ENCODE measurements at regions not wholly inside any gene's neighbourhood (a gene's known extent, or its start where the extent isn't known, plus 50 kb on each side); places are given as distances from the start of the nearest gene placed in this dataset.

DNA sequence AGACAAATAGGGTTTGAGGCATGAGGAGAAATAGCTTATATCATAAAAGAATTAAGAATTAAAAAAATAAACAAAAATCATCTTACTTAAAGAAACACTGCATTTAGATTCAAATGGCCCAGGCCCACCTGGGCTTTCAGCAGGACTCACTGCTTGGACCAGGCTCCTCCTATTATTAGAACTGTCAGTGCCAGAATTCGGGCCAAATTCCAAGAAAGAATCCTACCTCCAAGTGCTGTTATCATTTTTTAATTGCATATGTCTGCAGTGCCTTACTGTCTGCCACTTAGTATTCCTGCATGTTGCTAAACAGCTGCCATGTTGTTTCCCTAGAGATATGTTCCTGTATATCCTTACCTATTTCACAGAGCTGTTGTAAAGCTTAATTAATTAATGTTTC lies 112.0 kb downstream of the BARHL2 start:
- DNase-seq: no peak
- Histone ChIP-seq H3K4me1 (ENCODE audit: control insufficient read depth in 1 of 2, insufficient read depth in 2 of 2, low read length in 2 of 2) (no peaks in the 10 kb centered on the region), H3K27ac (ENCODE audit: low read depth in 1 of 2, low read length in 2 of 2) (no peak overlapping the region), H3K4me3 (ENCODE audit: low read length in 2 of 2) (no peak overlapping the region), H3K9me3 (ENCODE audit: control insufficient read depth, low read length) (no peaks in the 10 kb centered on the region), H3K27me3 (ENCODE audit: control insufficient read depth in 1 of 2, insufficient read depth in 2 of 2, low read length in 1 of 2) (no peaks in the 10 kb centered on the region), H3K36me3 (ENCODE audit: control insufficient read depth in 1 of 2, insufficient read depth in 2 of 2, low read length in 1 of 2) (no peaks in the 10 kb centered on the region)
- WGBS, 2 donors: 64 to 71% methylated on average over 1 of the region's 1 CpG
- no peak for ATAC-seq (ENCODE audit: low FRiP score)
- intact Hi-C loops (cut with DNase I): no loop called here

DNA sequence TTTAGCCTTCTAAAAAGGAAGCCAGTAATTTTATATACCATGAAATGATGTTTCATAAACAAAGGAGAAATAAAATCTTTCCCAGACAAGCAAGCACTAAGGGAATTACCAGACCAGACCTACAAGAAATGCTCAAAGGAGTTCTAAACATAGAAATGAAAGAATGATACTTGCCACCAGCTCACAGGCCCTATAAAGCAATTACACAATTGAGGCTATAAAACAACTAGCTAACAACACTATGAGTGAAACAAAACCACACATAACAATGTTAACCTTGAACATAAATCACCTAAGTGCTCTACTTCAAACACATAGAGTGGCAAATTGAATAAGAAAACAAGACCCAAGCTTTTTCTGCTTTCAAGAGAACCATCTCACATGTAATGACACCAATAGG lies 123.8 kb downstream of the BARHL2 start:
- Histone ChIP-seq H3K4me1 (ENCODE audit: control insufficient read depth in 1 of 2, insufficient read depth in 2 of 2, low read length in 2 of 2) (no peaks in the 10 kb centered on the region), H3K27ac (ENCODE audit: low read depth in 1 of 2, low read length in 2 of 2) (no peak overlapping the region)
- no peak for ATAC-seq (ENCODE audit: low FRiP score)

DNA sequence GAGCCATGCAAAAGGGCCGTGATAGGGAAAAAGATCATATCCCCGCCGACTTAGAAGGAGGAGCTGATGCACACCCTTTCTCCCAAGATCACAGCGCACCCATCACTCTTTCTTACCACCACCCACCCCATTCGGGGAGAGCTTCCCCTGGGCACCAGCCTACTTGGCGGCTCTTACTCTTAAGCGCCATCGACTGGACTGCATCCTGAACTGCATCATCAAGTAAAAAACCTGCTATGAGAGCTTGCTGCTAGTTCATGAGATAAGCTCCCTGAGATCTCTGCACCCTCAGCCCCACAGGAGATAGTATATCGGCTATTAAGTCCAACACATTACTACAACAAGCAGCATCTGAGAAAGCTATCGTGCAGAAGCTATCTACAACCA lies 125.1 kb downstream of the BARHL2 start:
- WGBS, 2 donors: 57 to 61% methylated on average over 10 of the region's 10 CpGs
- Histone ChIP-seq H3K27me3 (ENCODE audit: control insufficient read depth in 1 of 2, insufficient read depth in 2 of 2, low read length in 1 of 2) (no peaks in the 10 kb centered on the region), H3K4me1 (ENCODE audit: control insufficient read depth in 1 of 2, insufficient read depth in 2 of 2, low read length in 2 of 2) (no peaks in the 10 kb centered on the region), H3K27ac (ENCODE audit: low read depth in 1 of 2, low read length in 2 of 2) (no peak overlapping the region), H3K36me3 (ENCODE audit: control insufficient read depth in 1 of 2, insufficient read depth in 2 of 2, low read length in 1 of 2) (no peaks in the 10 kb centered on the region), H3K4me3 (ENCODE audit: low read length in 2 of 2) (no peak overlapping the region), H3K9me3 (ENCODE audit: control insufficient read depth, low read length) (peaks cover 8% of the 10 kb centered on the region)
- no peak for DNase-seq
- intact Hi-C loops (cut with DNase I): no loop called here
- no peak for ATAC-seq (ENCODE audit: low FRiP score)

More for the DNA sequence above, 123.8 kb downstream of the BARHL2 start:
- Histone ChIP-seq H3K36me3 (ENCODE audit: control insufficient read depth in 1 of 2, insufficient read depth in 2 of 2, low read length in 1 of 2) (no peaks in the 10 kb centered on the region), H3K27me3 (ENCODE audit: control insufficient read depth in 1 of 2, insufficient read depth in 2 of 2, low read length in 1 of 2) (no peaks in the 10 kb centered on the region), H3K4me3 (ENCODE audit: low read length in 2 of 2) (no peak overlapping the region), H3K9me3 (ENCODE audit: control insufficient read depth, low read length) (peaks cover 11% of the 10 kb centered on the region)
- DNase-seq: no peak
- intact Hi-C loops (cut with DNase I): no loop called here

DNA sequence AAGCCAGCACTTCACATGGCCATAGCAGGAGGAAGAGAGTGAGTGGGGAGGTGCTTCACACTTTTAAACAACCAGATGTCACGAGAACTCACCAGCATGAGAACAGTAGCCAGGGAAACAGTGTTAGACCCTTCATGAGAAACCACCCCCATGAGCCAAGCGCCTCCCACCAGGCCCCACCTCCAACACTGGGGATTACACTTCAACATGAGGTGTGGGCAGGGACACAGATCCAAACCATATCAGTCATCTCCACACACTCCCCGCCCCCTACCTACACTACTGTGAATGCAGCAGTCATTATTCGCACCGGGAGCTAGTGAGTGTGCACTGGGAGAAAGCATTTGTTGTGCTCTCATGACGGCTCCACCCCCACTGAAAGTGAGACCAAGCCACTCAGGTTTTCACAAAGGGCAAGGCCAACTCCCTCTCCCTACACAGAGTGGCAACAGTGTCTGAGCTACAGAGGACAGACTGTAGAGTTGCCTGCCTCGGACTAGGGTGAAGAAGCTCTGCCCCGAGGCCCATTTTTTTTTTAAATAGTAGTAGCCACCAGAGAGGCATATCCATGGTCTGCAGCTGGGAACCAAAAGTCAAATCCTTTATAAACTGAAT lies 125.6 kb downstream of the BARHL2 start:
- 57 to 62% methylated on average over 8 of the region's 8 CpGs for WGBS, 2 donors
- H3K27me3 ChIP-seq (ENCODE audit: control insufficient read depth in 1 of 2, insufficient read depth in 2 of 2, low read length in 1 of 2): no peaks in the 10 kb centered on the region
- no peak for ATAC-seq (ENCODE audit: low FRiP score)
- peaks cover 8% of the 10 kb centered on the region for H3K9me3 ChIP-seq (ENCODE audit: control insufficient read depth, low read length)
- no peaks in the 10 kb centered on the region for H3K4me1 ChIP-seq (ENCODE audit: control insufficient read depth in 1 of 2, insufficient read depth in 2 of 2, low read length in 2 of 2)
- intact Hi-C loops (cut with DNase I): no loop called here
- no peak for DNase-seq
- H3K27ac ChIP-seq (ENCODE audit: low read depth in 1 of 2, low read length in 2 of 2): no peak overlapping the region
- H3K4me3 ChIP-seq (ENCODE audit: low read length in 2 of 2): no peak overlapping the region
- no peaks in the 10 kb centered on the region for H3K36me3 ChIP-seq (ENCODE audit: control insufficient read depth in 1 of 2, insufficient read depth in 2 of 2, low read length in 1 of 2)

DNA sequence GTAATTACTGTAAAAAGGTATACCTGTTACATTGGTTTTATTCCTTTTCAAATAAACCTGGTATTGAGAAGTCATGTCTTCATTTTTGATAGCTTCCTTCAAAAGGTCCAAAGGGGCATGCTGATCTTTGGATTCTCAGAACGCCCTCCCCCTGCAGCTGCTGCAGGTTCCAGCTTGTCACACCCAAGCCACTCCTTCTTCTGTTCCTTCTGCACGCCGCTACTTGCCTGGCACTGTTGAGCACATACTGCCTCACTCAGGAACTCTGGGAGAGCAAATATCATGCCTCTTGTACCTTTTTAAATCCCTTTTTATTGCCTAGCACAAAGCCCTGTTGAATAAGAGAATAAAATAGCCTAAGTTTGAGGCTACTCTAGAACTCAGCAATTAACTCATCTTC lies 136.9 kb downstream of the BARHL2 start:
- no peaks in the 10 kb centered on the region for H3K27me3 ChIP-seq (ENCODE audit: control insufficient read depth in 1 of 2, insufficient read depth in 2 of 2, low read length in 1 of 2)
- 52 to 67% methylated on average over 3 of the region's 3 CpGs for WGBS, 2 donors
- H3K4me1 ChIP-seq (ENCODE audit: control insufficient read depth in 1 of 2, insufficient read depth in 2 of 2, low read length in 2 of 2): peaks cover 3 to 6% of the 10 kb centered on the region in 2 donors
- DNase-seq (no peak), ATAC-seq (ENCODE audit: low FRiP score) (no peak)
- H3K9me3 ChIP-seq (ENCODE audit: control insufficient read depth, low read length): no peaks in the 10 kb centered on the region
- intact Hi-C loops (cut with DNase I): no loop called here
- no peak overlapping the region for H3K27ac ChIP-seq (ENCODE audit: low read depth in 1 of 2, low read length in 2 of 2)
- H3K36me3 ChIP-seq (ENCODE audit: control insufficient read depth in 1 of 2, insufficient read depth in 2 of 2, low read length in 1 of 2): no peaks in the 10 kb centered on the region
- no peak overlapping the region for H3K4me3 ChIP-seq (ENCODE audit: low read length in 2 of 2)

DNA sequence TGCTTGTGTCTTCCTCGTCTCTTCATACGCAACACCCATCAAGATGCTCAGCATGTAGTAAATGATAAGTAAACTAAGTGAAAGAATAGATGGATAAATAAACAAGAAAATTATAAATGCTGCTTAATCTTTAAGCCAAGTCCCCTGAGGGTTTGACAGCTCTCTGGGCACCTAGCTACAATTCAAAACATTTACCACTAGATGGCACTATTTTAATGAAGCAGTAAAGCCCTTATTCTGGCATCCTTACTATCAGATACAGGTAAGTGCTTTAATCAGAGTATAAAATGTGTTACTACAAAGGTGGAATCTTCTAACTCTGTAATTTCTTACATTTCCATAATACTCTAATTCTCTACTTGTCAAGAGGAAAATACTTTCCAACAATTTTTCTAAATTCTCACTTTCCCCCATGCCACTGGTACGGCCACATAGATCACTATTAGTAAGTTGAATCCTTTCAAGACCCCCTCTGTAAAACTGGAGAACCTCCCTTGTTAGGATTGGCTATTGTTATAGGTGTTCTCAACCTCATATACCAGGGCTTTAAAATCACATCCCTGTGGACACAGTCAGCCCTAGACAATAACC lies 137.8 kb downstream of the BARHL2 start:
- Histone ChIP-seq H3K27me3 (ENCODE audit: control insufficient read depth in 1 of 2, insufficient read depth in 2 of 2, low read length in 1 of 2) (no peaks in the 10 kb centered on the region), H3K27ac (ENCODE audit: low read depth in 1 of 2, low read length in 2 of 2) (no peak overlapping the region), H3K4me1 (ENCODE audit: control insufficient read depth in 1 of 2, insufficient read depth in 2 of 2, low read length in 2 of 2) (peaks cover 3 to 6% of the 10 kb centered on the region in 2 donors), H3K9me3 (ENCODE audit: control insufficient read depth, low read length) (no peaks in the 10 kb centered on the region), H3K36me3 (ENCODE audit: control insufficient read depth in 1 of 2, insufficient read depth in 2 of 2, low read length in 1 of 2) (no peaks in the 10 kb centered on the region), H3K4me3 (ENCODE audit: low read length in 2 of 2) (no peak overlapping the region)
- intact Hi-C loops (cut with DNase I): loop anchor here in 1 of 2 donors (10.0 kb wide), 1 partner anchor 445 kb away; no protein-coding TSS in a partner anchor
- 72 to 75% methylated on average over 3 of the region's 3 CpGs for WGBS, 2 donors
- no peak for ATAC-seq (ENCODE audit: low FRiP score)
- no peak for DNase-seq

DNA sequence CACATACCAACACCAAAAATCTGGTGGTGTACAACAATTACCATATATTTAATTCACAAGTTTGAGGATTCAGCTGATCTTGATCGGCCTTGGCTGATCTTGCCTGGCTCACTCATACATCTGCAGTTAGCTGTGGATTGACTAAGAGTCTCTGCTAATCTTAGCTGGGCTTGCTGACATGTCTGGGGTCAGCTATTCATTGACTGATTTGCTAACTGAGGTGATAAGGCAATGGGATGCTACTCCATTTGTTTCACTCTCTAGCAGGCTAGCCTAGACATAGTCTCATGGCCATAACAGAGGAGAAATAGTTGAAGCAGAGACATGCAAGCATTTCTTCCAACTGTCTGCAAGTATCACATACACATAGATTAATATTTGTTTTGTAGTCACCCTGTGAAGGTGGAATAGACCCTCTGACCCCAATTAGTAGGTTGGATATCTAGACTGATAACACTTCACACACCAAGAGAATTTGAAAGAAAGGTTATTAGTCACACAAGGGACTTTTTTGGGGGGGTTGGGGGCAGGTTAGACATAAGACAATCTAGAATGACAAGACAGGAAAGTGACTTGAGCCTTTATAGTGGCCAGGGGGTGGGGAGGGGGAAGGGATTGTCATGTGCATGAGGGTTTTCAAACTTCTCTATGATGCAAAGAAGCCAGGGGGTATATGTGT lies 142.3 kb downstream of the BARHL2 start:
- DNase-seq (no peak), ATAC-seq (ENCODE audit: low FRiP score) (no peak)
- intact Hi-C loops (cut with DNase I): loop anchor here in 1 of 2 donors (10.0 kb wide), 1 partner anchor 440 kb away; no protein-coding TSS in a partner anchor
- Histone ChIP-seq H3K36me3 (ENCODE audit: control insufficient read depth in 1 of 2, insufficient read depth in 2 of 2, low read length in 1 of 2) (no peaks in the 10 kb centered on the region), H3K27me3 (ENCODE audit: control insufficient read depth in 1 of 2, insufficient read depth in 2 of 2, low read length in 1 of 2) (no peaks in the 10 kb centered on the region), H3K4me1 (ENCODE audit: control insufficient read depth in 1 of 2, insufficient read depth in 2 of 2, low read length in 2 of 2) (peaks cover 3 to 6% of the 10 kb centered on the region in 2 donors), H3K27ac (ENCODE audit: low read depth in 1 of 2, low read length in 2 of 2) (no peak overlapping the region), H3K4me3 (ENCODE audit: low read length in 2 of 2) (no peak overlapping the region), H3K9me3 (ENCODE audit: control insufficient read depth, low read length) (no peaks in the 10 kb centered on the region)
- 94 to 95% methylated on average over 1 of the region's 1 CpG for WGBS, 2 donors

DNA sequence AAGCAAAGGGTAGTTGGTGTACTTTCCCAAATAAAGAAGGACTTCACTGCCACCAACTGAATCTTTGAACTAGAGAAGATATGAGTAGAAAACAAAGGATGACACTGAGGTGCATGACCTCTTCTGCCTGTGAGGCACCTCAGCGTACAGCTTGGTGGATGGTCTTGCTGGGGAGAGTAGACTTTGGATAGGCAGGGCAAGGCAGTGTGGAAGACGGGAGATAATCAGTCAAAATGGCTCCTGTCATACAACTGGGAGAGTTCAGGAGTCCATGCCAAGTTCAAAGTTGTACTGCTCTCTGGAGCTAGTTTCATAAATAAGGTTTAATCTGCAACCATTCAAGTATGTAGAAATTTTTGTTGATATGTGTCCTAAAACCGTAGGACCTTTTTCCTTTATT lies 143.4 kb downstream of the BARHL2 start:
- ATAC-seq (ENCODE audit: low FRiP score) (no peak), DNase-seq (no peak)
- Histone ChIP-seq H3K4me3 (ENCODE audit: low read length in 2 of 2) (no peak overlapping the region), H3K4me1 (ENCODE audit: control insufficient read depth in 1 of 2, insufficient read depth in 2 of 2, low read length in 2 of 2) (peaks cover 2 to 5% of the 10 kb centered on the region in 2 donors), H3K36me3 (ENCODE audit: control insufficient read depth in 1 of 2, insufficient read depth in 2 of 2, low read length in 1 of 2) (no peaks in the 10 kb centered on the region), H3K27ac (ENCODE audit: low read depth in 1 of 2, low read length in 2 of 2) (no peak overlapping the region), H3K27me3 (ENCODE audit: control insufficient read depth in 1 of 2, insufficient read depth in 2 of 2, low read length in 1 of 2) (no peaks in the 10 kb centered on the region), H3K9me3 (ENCODE audit: control insufficient read depth, low read length) (no peaks in the 10 kb centered on the region)
- intact Hi-C loops (cut with DNase I): loop anchor here in 1 of 2 donors (10.0 kb wide), 1 partner anchor 439 kb away; no protein-coding TSS in a partner anchor
- 54 to 59% methylated on average over 3 of the region's 3 CpGs for WGBS, 2 donors

DNA sequence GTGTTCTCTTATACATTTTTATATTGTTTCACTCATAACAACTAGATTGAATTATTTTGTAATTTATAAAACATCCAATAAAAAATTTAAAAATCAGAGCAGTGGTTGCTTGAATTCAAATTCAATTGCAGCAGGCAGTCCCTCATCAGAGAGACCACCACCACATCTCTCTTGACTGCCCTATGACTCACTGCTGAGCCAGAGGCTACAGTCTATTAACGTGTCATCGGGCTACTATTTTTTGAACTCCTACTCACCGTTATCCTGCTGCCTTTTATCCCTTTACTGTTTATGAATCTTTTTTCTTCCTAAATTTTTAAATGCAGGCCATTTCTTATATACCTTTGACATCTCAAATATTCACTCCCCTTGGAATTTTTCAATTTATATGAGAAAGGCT lies 144.7 kb downstream of the BARHL2 start:
- H3K36me3 ChIP-seq (ENCODE audit: control insufficient read depth in 1 of 2, insufficient read depth in 2 of 2, low read length in 1 of 2): no peaks in the 10 kb centered on the region
- intact Hi-C loops (cut with DNase I): loop anchor here in 1 of 2 donors (10.0 kb wide), 1 partner anchor 438 kb away; no protein-coding TSS in a partner anchor
- WGBS, 2 donors: 69 to 85% methylated on average over 3 of the region's 3 CpGs
- no peak for DNase-seq
- H3K4me3 ChIP-seq (ENCODE audit: low read length in 2 of 2): no peak overlapping the region
- H3K27me3 ChIP-seq (ENCODE audit: control insufficient read depth in 1 of 2, insufficient read depth in 2 of 2, low read length in 1 of 2): no peaks in the 10 kb centered on the region
- peaks cover 2 to 3% of the 10 kb centered on the region in 2 donors for H3K4me1 ChIP-seq (ENCODE audit: control insufficient read depth in 1 of 2, insufficient read depth in 2 of 2, low read length in 2 of 2)
- H3K9me3 ChIP-seq (ENCODE audit: control insufficient read depth, low read length): no peaks in the 10 kb centered on the region
- H3K27ac ChIP-seq (ENCODE audit: low read depth in 1 of 2, low read length in 2 of 2): no peak overlapping the region
- ATAC-seq (ENCODE audit: low FRiP score): no peak

Measured in aorta (tissue), 5 donors.